ENCODE measurements at regions not wholly inside any gene's neighbourhood (a gene's known extent, or its start where the extent isn't known, plus 50 kb on each side); places are given as distances from the start of the nearest gene placed in this dataset.

DNA sequence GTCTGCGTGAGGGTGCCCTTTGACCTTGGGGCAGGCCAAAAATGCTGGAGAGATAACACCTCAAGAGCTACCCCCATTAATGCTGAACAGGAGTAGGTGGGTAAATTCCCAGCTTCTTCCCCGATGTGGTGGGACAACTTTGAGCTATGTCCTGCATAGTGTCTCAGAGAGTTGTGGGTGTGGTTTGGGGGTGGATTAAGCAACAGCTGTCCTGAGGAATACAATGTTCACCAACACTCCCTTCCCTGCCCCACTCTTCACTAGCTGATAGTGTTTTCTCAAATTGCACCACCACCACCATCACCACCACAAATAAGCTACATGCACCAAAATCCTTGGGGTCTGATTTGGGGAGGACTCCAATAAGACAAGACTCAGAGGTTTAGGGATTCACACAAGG, 258.4 kb downstream of the HLX start:
- TF ChIP-seq, protein P1, sequence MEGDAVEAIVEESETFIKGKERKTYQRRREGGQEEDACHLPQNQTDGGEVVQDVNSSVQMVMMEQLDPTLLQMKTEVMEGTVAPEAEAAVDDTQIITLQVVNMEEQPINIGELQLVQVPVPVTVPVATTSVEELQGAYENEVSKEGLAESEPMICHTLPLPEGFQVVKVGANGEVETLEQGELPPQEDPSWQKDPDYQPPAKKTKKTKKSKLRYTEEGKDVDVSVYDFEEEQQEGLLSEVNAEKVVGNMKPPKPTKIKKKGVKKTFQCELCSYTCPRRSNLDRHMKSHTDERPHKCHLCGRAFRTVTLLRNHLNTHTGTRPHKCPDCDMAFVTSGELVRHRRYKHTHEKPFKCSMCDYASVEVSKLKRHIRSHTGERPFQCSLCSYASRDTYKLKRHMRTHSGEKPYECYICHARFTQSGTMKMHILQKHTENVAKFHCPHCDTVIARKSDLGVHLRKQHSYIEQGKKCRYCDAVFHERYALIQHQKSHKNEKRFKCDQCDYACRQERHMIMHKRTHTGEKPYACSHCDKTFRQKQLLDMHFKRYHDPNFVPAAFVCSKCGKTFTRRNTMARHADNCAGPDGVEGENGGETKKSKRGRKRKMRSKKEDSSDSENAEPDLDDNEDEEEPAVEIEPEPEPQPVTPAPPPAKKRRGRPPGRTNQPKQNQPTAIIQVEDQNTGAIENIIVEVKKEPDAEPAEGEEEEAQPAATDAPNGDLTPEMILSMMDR (IDR thresholded peaks at IDR 0.05): no peak
- TF ChIP-seq POLR2A (IDR thresholded peaks at IDR 0.05): no peak

Data from body of pancreas (tissue), 4 donors.